A673 (cell line): ENCODE measurements at regions not wholly inside any gene's neighbourhood (a gene's known extent, or its start where the extent isn't known, plus 50 kb on each side); places are given as distances from the start of the nearest gene placed in this dataset.

Experiments used
- BruUV-seq: library from RNA; stranded (reverse); fragments of 400-500 nt; replicated peaks from 2 replicates; lab custom pipeline; 2021; lab: Mats Ljungman, UMichigan
- CTCF ChIA-PET: fragments of 300-600 bp; sonication (Branson Sonifier 250); formaldehyde crosslinking; loops from one replicate; lab custom pipeline; 2022; ENCODE audit warnings: antibody characterized with exemption; lab: Charles Lee
- POLR2A ChIA-PET: fragments of 300-600 bp; sonication (Branson Sonifier 250); formaldehyde crosslinking; loops from one replicate; lab custom pipeline; 2022; ENCODE audit warnings: antibody characterized with exemption; ENCODE audit not compliant: low non-redundant PET; lab: Charles Lee
- DNase-seq: peaks from one replicate; pipeline ENCODE4 v3.0.0-alpha.2; 2015; ENCODE audit warnings: low spot score
- H3K27ac ChIP-seq: fragments of 200-600 bp; sonication (generic); 2 replicates; pipeline ENCODE4 v1.5.1; 2016; ENCODE audit warnings: mixed run types, low read depth, mild to moderate bottlenecking, mixed read lengths, antibody characterized with exemption, low read length; ENCODE audit not compliant: poor library complexity, severe bottlenecking
- H3K27me3 ChIP-seq: fragments of 200-600 bp; sonication (generic); replicated peaks from 2 replicates; pipeline ENCODE4 v1.6.1; 2017; ENCODE audit warnings: mixed run types, low read depth, mild to moderate bottlenecking, mixed read lengths, antibody characterized with exemption, low read length; ENCODE audit not compliant: insufficient read depth, poor library complexity
- H3K36me3 ChIP-seq: fragments of 200-600 bp; sonication (generic); 2 replicates; pipeline ENCODE4 v1.6.1; 2016; ENCODE audit warnings: mixed run types, mild to moderate bottlenecking, mixed read lengths, antibody characterized with exemption, low read length; ENCODE audit not compliant: insufficient read depth, poor library complexity, severe bottlenecking
- H3K4me1 ChIP-seq: fragments of 200-600 bp; sonication (generic); 2 replicates; pipeline ENCODE4 v1.6.1; 2017; ENCODE audit warnings: mixed run types, mild to moderate bottlenecking, mixed read lengths, antibody characterized with exemption, low read length; ENCODE audit not compliant: insufficient read depth, poor library complexity, severe bottlenecking
- H3K4me3 ChIP-seq: fragments of 200-600 bp; sonication (generic); 2 replicates; pipeline ENCODE4 v1.5.1; 2016; ENCODE audit warnings: low read depth, mixed run types, mild to moderate bottlenecking, mixed read lengths, low read length; ENCODE audit not compliant: poor library complexity, severe bottlenecking
- H3K9me3 ChIP-seq: fragments of 200-600 bp; sonication (generic); 2 replicates; pipeline ENCODE4 v1.6.1; 2016; ENCODE audit warnings: mixed run types, low read depth, mild to moderate bottlenecking, mixed read lengths, antibody characterized with exemption, low read length; ENCODE audit not compliant: poor library complexity, severe bottlenecking
- CTCF ChIP-seq: fragments of 300-800, 200-600 bp; sonication (generic); conservative IDR thresholded peaks from 2 replicates; pipeline ENCODE4 v1.5.1; 2017; ENCODE audit warnings: low read depth, mild to moderate bottlenecking, antibody characterized with exemption, low read length, moderate library complexity, mixed read lengths
- EZH2 ChIP-seq: fragments of 200-600 bp; sonication (generic); IDR thresholded peaks from 2 replicates; pipeline ENCODE4 v1.6.1; 2017; ENCODE audit warnings: borderline replicate concordance, low read depth, mild to moderate bottlenecking, mixed read lengths, antibody characterized with exemption, low read length; ENCODE audit not compliant: poor library complexity, severe bottlenecking
- intact Hi-C: fragments of 100-400 bp; cut with micrococcal nuclease; formaldehyde crosslinking; loops from one replicate; pipeline ENCODE4 v1.10.0; 2022; ENCODE audit not compliant: unreplicated experiment

- no TSS peak for BruUV-seq
- Histone ChIP-seq H3K36me3 (no peaks in the 10 kb centered on the region), H3K4me1 (no peaks in the 10 kb centered on the region), H3K27me3 (no peaks in the 10 kb centered on the region), H3K27ac (no peak overlapping the region), H3K9me3 (no peaks in the 10 kb centered on the region), H3K4me3 (no peak overlapping the region)
- CTCF ChIA-PET = no interaction called here
- no peak for DNase-seq
- TF ChIP-seq CTCF (no peak), EZH2 (no peak)
- POLR2A ChIA-PET = no interaction called here
- intact Hi-C loops = no loop called here
Observed at GRCh38 chr5:125833398-125833797, 589.8 kb upstream of the GRAMD2B start.

GRCh38 chr5:125834438-125835115 is 588.6 kb upstream of the GRAMD2B start:
- Histone ChIP-seq H3K36me3 (no peaks in the 10 kb centered on the region), H3K4me3 (no peak overlapping the region), H3K4me1 (no peaks in the 10 kb centered on the region), H3K27ac (no peak overlapping the region), H3K9me3 (no peaks in the 10 kb centered on the region), H3K27me3 (no peaks in the 10 kb centered on the region)
- CTCF ChIA-PET = no interaction called here
- DNase-seq = no peak
- intact Hi-C loops = no loop called here
- no TSS peak for BruUV-seq
- no peak for TF ChIP-seq EZH2
- POLR2A ChIA-PET = no interaction called here

- Histone ChIP-seq H3K27me3 (no peaks in the 10 kb centered on the region), H3K4me1 (no peaks in the 10 kb centered on the region), H3K9me3 (no peaks in the 10 kb centered on the region), H3K36me3 (no peaks in the 10 kb centered on the region), H3K4me3 (no peak overlapping the region), H3K27ac (no peak overlapping the region)
- no TSS peak for BruUV-seq
- intact Hi-C loops = no loop called here
- TF ChIP-seq EZH2 = no peak
- TF ChIP-seq CTCF = peak; percentile 50
- CTCF ChIA-PET = no interaction called here
- peak; percentile 32 for DNase-seq
- POLR2A ChIA-PET = no interaction called here
Observed at GRCh38 chr5:125835293-125836172, 587.7 kb upstream of the GRAMD2B start.
